ENCODE measurements at regions not wholly inside any gene's neighbourhood (a gene's known extent, or its start where the extent isn't known, plus 50 kb on each side); places are given as distances from the start of the nearest gene placed in this dataset.
"Not testable (repeated sequence)": the region's sequence is repeated elsewhere in the genome, so short reads cannot be mapped to it uniquely, and the experiment has no call there.

DNA sequence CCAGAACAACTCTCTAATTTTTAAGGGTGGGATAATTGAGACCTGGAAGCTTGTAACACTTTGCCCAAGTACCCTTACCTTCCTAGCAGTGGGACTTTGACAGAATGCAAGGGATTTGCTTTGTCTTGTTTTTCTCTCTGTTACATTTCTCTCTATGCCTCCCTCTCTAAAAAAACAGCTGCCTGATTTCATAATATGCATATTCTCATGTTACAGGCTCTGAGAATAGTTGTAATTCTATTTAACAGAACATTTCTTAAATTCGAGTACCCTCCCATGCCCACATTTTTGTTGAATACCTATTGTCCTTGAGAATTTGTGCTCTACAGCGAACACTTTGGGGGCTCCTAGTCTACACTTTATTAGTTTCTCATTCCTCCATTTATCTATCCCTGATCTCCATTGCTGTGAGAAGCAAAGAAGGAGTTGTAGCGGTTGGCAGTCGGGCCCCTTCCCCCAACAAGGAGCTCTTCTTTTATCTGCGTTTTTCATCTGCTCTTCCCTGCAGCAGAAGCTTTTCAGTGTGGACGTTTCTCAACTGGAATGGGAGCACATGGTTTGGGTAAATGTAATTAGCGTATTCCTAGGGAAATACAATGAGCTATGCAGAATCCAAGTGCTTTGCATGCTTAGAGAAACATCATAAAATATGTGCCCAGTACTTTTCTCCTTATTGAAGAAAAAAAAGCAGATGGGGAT, 117.7 kb upstream of the CCDC90B start:
- TF ChIP-seq, protein P1, sequence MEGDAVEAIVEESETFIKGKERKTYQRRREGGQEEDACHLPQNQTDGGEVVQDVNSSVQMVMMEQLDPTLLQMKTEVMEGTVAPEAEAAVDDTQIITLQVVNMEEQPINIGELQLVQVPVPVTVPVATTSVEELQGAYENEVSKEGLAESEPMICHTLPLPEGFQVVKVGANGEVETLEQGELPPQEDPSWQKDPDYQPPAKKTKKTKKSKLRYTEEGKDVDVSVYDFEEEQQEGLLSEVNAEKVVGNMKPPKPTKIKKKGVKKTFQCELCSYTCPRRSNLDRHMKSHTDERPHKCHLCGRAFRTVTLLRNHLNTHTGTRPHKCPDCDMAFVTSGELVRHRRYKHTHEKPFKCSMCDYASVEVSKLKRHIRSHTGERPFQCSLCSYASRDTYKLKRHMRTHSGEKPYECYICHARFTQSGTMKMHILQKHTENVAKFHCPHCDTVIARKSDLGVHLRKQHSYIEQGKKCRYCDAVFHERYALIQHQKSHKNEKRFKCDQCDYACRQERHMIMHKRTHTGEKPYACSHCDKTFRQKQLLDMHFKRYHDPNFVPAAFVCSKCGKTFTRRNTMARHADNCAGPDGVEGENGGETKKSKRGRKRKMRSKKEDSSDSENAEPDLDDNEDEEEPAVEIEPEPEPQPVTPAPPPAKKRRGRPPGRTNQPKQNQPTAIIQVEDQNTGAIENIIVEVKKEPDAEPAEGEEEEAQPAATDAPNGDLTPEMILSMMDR (IDR thresholded peaks at IDR 0.05), result no peak
- Mint-ChIP-seq H3K4me1 (ENCODE audit: low read depth) (no peaks in the 10 kb centered on the region), H3K27me3 (ENCODE audit: low read depth) (peaks cover 2% of the 10 kb centered on the region), H3K4me3 (ENCODE audit: unreplicated experiment) (no peak overlapping the region), H3K36me3 (ENCODE audit: low read depth) (no peaks in the 10 kb centered on the region), H3K9me3 (ENCODE audit: low read depth) (no peaks in the 10 kb centered on the region), H3K27ac (ENCODE audit: unreplicated experiment) (no peak overlapping the region)
- no peak for DNase-seq (ENCODE audit: low spot score)

DNA sequence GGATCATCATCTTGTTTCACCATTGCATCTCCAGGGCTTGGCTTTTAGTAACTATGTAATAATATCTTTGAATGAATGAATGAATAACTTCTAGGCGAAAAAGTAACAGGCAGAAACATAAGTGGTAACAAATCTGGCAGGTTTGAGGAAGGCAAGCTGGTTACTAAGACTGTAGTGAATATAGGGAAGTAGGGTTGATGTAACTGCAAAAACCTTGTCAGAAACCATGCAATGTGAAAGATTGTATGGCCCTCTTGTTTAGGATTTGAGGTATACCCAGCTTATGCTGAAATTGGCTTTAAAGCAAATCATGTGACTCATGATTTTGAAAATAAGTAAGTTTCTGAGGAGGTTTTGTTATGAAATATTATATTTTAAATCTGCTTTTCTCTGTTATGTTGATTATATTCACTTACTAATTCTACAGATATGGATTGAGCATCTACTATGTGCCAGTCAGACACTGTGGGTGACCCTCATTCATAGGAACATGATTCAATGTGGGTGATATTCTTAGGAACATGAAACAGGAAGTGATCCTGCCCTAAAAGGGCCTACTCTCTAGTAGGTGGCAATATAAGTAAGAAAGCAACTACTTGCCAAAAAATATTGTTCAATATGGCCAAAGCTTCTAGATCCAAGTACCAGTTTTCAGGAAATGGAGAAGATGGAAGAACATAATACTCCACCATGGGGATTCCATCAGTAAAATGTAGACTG, 115.5 kb upstream of the CCDC90B start:
- Mint-ChIP-seq H3K4me1 (ENCODE audit: low read depth) (no peaks in the 10 kb centered on the region), H3K4me3 (ENCODE audit: unreplicated experiment) (no peak overlapping the region), H3K27ac (ENCODE audit: unreplicated experiment) (no peak overlapping the region), H3K27me3 (ENCODE audit: low read depth) (peaks cover 2% of the 10 kb centered on the region), H3K36me3 (ENCODE audit: low read depth) (no peaks in the 10 kb centered on the region), H3K9me3 (ENCODE audit: low read depth) (no peaks in the 10 kb centered on the region)
- no peak for DNase-seq (ENCODE audit: low spot score)
- TF ChIP-seq, protein P1 (IDR thresholded peaks at IDR 0.05), result no peak

DNA sequence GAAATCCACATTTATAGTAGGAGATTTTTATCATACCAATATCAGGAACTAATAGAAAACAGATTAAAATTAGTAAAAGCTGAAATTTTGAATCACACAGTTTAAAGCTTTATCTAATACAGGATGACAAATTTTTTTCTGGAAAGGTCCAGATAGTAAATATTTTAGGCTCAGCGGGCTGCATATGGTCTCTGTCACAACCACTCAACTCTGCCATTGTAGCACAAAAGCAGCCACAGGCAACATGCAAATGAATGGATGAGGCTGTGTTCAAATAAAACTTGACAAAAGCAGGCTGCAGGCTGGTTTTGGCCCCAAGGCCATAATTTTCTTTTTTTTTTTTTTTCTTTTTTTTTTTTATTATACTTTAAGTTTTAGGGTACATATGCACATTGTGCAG, 108.2 kb upstream of the CCDC90B start:
- no peak for DNase-seq (ENCODE audit: low spot score)
- H3K9me3 Mint-ChIP-seq (ENCODE audit: low read depth), result peaks cover 13% of the 10 kb centered on the region
- H3K27ac Mint-ChIP-seq (ENCODE audit: unreplicated experiment), result no peak overlapping the region
- no peak overlapping the region for H3K4me3 Mint-ChIP-seq (ENCODE audit: unreplicated experiment)
- no peaks in the 10 kb centered on the region for H3K36me3 Mint-ChIP-seq (ENCODE audit: low read depth)
- H3K4me1 Mint-ChIP-seq (ENCODE audit: low read depth), result no peaks in the 10 kb centered on the region
- TF ChIP-seq, protein P1 (IDR thresholded peaks at IDR 0.05), result no peak
- no peaks in the 10 kb centered on the region for H3K27me3 Mint-ChIP-seq (ENCODE audit: low read depth)

DNA sequence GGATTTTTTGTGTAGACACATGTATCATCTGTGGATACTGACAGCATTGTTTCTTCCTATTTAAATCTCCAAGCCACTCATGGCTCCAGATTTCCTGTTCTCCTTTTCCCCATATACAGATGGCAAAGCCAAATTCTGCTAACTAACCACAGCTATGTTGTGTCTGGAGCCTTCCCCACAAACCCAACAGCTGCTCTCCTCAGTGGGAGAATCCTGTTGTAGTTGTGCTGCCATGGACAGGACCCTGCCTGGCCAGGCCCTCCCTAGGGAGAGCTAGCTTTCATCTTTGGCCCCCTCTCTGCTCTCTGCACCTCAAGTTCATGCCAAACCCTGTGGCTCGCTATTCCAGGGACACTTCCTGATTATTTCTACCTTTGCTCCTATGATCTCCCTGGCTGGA, 106.4 kb upstream of the CCDC90B start:
- Mint-ChIP-seq H3K9me3 (ENCODE audit: low read depth) (peaks cover 24% of the 10 kb centered on the region), H3K27me3 (ENCODE audit: low read depth) (no peaks in the 10 kb centered on the region), H3K4me3 (ENCODE audit: unreplicated experiment) (no peak overlapping the region), H3K4me1 (ENCODE audit: low read depth) (no peaks in the 10 kb centered on the region), H3K27ac (ENCODE audit: unreplicated experiment) (no peak overlapping the region), H3K36me3 (ENCODE audit: low read depth) (no peaks in the 10 kb centered on the region)
- TF ChIP-seq, protein P1 (IDR thresholded peaks at IDR 0.05), result no peak
- DNase-seq (ENCODE audit: low spot score), result no peak

DNA sequence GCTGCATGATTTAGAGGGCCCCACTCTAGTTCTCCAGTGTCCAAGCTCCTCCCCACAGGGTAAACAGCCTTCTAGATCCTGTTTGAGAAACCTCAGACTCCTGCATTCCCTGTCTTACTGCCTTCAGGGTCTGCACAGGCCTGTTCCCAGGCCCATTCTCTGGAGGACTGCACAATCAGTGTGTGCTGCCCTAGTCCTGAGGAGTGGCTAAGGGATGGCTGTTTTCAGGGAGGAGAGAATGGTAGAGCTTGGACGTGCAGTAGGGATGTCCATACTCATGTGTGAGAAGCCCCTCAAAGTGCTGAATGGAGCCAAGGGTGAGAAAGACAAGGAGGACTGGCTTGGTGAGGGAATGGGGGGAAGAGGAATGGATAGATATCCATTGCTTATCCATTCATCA, 103.8 kb upstream of the CCDC90B start:
- Mint-ChIP-seq H3K9me3 (ENCODE audit: low read depth) (peaks cover 42% of the 10 kb centered on the region), H3K27ac (ENCODE audit: unreplicated experiment) (no peak overlapping the region), H3K4me3 (ENCODE audit: unreplicated experiment) (no peak overlapping the region), H3K36me3 (ENCODE audit: low read depth) (no peaks in the 10 kb centered on the region), H3K4me1 (ENCODE audit: low read depth) (no peaks in the 10 kb centered on the region), H3K27me3 (ENCODE audit: low read depth) (no peaks in the 10 kb centered on the region)
- TF ChIP-seq, protein P1 (IDR thresholded peaks at IDR 0.05), result no peak
- no peak for DNase-seq (ENCODE audit: low spot score)

DNA sequence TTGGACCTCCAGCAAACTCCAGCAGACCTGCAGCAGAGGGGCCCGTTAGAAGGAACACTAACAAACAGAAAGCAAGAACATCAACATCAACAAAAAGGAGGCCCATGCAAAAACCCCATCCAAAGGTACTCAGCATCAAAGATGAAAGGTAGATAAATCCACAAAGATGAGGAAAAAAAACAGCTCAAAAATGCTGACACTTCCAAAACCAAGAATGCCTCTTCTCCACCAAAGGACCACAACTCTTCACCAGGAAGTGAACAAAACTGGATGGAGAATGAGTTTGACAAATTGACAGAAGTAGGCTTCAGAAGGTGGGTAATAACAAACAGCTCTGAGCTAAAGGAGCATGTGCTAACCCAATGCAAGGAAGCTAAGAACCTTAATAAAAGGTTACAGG, 97.7 kb upstream of the CCDC90B start:
- not testable (repeated sequence) for H3K4me3 Mint-ChIP-seq (ENCODE audit: unreplicated experiment); H3K4me1 Mint-ChIP-seq (ENCODE audit: low read depth); H3K27me3 Mint-ChIP-seq (ENCODE audit: low read depth); H3K27ac Mint-ChIP-seq (ENCODE audit: unreplicated experiment); H3K36me3 Mint-ChIP-seq (ENCODE audit: low read depth); DNase-seq (ENCODE audit: low spot score)
- peaks cover 51% of the 10 kb centered on the region for H3K9me3 Mint-ChIP-seq (ENCODE audit: low read depth)
